Nucleus accumbens (tissue), 56 donors: ENCODE measurements at regions not wholly inside any gene's neighbourhood (a gene's known extent, or its start where the extent isn't known, plus 50 kb on each side); places are given as distances from the start of the nearest gene placed in this dataset.

Experiments used
- DNase-seq, 56 donors: peaks; one replicate each; lab custom pipeline; 2025; lab: John Stamatoyannopoulos, UW

GRCh38 chr10:130901311-130902165, 410.0 kb downstream of the TCERG1L start:
- no peak for DNase-seq

- DNase-seq: no peak
Measured at GRCh38 chr10:130902471-130902870, 409.1 kb downstream of the TCERG1L start.

DNA sequence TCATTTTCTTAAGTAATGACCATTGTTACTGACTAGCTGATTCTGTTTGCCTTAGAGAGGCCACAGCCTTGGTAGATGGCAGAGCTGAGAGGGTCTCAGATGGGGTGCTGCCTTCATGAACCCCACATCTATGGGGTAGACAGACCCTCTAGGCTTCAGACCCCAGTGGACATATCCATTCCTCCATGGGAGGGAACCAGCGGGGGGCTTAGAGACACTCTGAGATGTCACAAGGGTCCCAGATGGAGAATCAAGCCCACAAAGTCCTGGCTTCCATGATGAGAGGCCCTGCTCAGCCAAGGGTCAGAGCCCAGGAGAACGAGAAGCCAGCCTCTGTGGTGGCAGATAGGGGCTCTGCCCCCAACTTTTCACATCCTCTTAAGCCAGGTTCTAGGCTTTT, 408.6 kb downstream of the TCERG1L start:
- DNase-seq: no peak

DNA sequence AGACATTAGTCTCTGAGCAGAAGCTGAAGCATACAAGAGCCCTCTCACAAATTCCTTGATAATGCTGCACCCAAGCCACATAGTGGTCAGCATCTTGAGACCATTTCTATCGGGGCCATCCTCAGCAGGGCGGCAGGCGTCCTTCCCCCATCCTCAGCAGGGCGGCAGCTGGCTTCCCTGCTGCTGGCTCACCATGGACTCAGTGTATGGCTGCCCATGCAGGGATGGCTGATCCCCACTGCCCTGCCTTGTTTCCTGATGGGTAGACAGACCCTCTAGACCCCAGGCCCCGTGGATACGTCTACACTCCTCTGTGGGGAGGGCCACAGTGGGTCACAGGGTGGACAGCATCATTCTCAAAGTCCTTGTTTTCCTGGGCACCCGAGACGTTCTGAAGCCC, 406.8 kb downstream of the TCERG1L start:
- no peak for DNase-seq

DNA sequence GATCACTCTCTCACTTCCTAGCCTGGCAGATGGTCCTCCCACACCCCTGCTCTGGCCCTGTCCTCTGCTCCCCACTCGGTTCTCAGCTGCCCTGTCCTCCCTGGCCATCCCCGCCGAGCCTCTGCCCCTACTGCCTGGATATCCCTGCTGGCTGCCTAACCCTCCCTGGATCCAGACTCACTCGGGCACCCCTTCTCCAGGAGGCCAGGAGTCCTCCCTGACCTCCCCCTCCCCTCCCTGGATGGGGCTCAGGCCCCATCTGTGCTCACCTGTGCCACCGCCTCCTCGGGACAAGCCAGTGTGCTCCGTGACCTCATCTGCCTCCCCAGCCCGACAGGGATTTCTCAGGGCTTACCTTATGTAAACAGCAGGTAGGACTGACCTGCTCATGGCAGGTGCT, 406.1 kb downstream of the TCERG1L start:
- no peak for DNase-seq

DNA sequence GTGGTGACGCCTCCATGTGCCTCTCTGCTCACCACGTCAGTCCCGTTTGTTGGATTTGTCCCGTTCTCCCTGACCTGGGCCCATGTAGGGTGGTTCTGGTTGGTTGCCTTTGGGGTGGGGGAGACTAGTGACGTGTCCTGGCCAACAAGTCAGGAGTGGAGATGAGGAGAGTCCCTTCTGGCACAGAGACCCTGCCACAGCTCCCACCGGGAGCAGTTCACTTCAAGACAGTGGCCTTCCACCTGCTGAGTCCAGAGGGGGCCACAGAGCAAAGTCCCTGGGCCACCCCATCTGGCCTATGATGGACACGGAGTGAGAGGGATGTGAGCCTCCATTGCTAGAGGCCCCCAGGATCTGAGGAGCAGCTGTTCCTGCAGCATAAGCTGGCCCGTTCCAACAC, 405.6 kb downstream of the TCERG1L start:
- DNase-seq: no peak

DNA sequence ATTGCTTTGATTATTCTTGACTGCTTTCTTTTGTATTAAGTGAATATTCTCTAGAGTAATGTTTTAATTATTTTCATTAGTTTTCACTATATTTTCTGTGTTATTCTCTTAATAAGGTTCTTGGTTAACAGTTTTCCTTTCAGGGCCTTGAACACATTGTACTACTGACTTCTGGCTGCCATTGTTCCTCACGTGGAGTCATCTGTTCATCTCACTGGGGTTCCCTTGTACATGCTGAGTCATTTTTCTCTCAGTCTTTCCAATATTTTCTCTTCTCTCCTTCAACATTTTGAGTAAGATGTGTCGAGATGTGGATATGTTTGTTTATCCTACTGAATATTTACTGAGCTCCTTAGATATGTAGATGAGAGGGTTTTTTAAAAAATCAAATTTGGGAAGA, 400.7 kb downstream of the TCERG1L start:
- DNase-seq: no peak

DNA sequence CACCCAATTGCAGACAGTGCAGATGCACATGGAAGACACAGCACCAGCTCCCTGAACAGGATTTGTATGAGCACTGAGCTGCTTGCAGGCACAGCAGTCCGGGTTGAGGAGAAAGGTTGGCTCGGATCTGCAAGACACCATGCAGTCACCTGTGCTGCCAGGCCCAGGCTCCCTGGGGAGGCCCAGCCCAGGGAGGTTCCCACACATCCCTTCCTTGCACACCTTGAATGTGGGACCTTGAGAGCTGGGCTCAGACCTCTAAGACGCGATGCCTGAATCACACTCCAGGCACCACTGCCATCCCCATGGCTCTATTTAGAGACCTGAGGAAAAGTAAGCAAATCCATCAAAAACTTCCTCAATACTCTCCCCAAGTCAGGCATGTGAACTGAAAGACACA, 397.7 kb downstream of the TCERG1L start:
- DNase-seq: no peak

DNA sequence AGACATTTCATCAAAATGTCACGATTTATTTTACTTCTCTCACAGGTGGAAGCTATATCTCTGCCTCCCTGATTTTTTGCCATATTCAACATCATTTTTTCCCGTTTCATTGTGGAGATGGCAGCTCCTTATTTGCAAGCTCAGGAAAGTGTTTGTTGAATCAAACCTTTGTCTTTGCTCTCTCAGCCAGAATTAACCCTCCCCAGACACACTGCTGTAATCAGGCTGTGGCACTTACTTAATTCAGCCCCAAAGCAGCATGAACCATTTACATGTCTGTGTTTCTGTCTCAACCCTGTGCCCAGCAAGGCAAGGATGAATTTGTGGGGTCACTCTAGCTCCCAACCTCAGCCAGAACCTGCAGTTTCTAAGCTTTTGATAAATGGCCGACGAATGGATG, 397.2 kb downstream of the TCERG1L start:
- no peak for DNase-seq

GRCh38 chr10:130915065-130915464, 396.5 kb downstream of the TCERG1L start:
- no peak for DNase-seq

- DNase-seq: no peak
Measured at GRCh38 chr10:130921461-130921860, 390.1 kb downstream of the TCERG1L start.

- DNase-seq: no peak
Measured at GRCh38 chr10:130921911-130922440, 389.5 kb downstream of the TCERG1L start.

DNA sequence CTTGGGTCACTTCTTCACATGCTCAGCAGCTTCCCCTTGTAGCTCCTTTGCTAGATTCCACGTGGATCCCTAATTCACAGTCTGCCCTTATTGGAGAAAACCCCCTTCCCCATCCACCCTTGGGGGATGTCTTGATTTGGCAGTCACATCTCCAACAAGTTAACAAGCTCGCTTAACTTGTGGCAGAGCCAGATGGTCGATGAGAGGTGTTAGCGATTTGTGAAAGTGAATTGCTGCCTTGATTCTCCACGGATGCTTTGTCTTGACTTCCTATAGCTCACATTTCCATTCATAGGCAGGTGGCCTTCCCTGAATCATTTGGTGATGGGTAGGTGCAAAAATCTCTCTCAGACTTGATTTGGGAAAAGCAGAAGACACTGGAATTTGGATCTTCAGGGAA, 387.9 kb downstream of the TCERG1L start:
- no peak for DNase-seq

- peak in 3 of 56 donors; percentile 3 to 5 (median 4) for DNase-seq
Measured at GRCh38 chr10:130924138-130924819, 387.2 kb downstream of the TCERG1L start.

DNA sequence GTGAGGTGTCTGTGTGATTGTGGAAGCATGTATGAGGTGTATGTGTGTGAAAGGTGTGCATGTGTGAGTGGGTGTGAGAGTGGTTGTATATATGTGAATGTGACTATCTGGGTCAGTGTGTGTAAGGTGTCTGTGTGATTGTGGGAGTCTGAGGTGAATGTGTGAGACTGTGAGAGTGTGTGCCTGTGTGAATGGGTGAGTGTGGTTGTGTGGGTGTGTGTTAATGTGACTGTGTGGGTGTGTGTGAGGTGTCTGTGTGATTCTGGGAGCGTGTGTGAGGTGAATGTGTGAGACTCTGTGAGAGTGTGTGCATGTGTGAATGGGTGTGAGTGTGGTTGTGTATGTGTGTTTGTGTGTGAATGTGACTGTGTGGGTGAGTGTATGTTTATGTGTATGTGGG, 385.1 kb downstream of the TCERG1L start:
- no peak for DNase-seq

DNA sequence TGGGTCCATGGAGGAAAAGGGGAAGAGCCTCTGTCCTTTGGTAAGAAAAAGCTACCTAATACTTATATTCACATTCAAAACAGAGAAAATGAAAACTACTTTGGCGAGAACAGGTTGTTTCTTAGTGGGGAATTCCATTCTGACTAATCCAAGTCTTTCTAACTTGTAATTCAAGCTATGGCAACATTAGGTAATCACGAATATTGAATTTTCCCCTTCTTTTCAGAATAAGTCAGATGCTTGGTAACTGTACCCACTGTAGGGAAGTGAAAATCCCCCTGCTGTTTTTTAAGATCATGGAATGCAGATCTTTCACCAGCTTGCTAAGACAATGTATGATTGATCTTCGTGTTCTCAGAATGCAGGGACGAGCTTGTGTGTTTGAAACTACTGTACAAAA, 384.4 kb downstream of the TCERG1L start:
- DNase-seq: no peak

DNA sequence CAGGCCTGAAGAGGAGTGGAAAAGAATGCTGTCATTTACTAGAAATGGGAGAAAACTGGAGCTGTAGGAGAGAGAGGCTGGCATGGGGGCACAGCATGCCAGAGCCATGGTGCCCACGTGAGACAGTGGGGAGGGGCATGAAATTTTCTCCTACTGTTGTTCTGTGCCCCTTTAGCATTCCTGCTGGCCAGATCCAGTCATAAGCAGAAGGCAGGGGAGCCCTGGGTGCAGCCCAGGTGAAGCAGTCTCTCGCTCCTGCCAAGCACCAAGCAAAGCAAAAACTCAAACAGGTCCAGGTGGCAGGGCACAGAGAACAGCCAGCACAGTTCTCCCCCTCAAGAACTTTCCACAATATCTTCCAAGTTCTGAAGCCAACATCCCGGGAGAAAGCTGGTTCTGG, 383.2 kb downstream of the TCERG1L start:
- DNase-seq: no peak

DNA sequence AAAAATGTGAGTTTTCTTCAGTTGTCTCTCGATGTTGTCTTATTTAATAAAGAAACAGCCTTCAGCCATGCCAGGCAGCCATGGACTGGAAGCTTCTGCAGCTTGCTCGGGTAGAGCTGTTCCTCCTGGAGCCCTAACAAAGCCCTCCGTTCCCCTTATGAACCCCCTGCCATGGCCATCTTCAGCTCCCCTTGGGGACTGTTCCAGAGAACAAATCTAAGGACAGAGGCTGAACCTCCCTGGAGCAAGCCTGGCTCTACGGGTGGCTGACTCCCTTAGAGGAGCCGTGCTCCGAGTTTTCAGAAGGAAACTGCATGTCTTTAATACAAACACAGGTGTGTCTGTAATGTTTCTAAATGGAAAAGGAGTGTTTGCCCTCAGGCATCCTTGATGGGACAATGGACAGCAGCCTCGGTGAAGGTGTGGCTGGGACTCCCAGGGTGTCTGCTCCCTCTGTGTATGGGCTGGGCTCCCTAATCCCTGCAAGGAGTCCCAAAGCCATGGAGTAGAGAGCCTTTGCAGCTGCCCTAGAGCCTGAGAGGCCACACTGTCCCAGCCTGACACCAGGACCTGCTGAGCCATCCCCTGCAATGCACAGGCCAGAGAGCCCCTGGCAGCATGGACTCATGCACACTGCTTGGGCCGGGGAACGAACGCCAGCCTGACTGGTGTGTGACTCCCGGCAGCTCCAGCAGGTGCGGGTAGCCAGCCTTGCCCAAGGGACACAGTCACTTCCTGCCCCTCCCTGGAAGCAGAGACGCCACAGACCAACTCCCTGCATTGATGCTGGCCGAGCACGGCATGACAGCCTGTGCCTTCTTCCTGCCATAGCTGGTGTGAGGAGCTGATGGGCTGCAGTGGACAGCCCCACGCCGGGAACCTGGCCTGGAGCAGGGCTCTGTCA, 381.8 kb downstream of the TCERG1L start:
- no peak for DNase-seq

- no peak for DNase-seq
Measured at GRCh38 chr10:130930821-130931220, 380.7 kb downstream of the TCERG1L start.

DNA sequence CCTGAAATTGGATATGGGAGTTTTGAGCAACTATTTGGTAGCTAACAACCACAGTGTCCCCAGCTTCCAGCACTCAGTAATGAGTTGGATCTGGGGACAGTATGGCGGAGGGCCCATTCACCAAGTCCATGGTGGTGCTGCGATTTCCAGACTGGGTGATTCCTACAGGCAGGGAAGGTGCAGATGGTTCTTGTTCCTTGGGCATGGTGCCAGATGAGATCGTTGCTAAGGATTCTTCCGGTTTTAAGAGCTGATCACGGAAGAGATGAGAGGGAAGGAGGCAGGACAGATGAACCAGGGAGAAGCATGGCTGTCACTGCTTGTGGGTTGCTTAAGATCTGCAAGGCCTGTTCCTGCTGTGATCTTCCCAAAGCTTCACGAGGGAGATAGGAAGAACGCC, 380.3 kb downstream of the TCERG1L start:
- no peak for DNase-seq
